Left kidney (tissue), 1 donor: ENCODE measurements at regions not wholly inside any gene's neighbourhood (a gene's known extent, or its start where the extent isn't known, plus 50 kb on each side); places are given as distances from the start of the nearest gene placed in this dataset.
"Not testable (repeated sequence)": the region's sequence is repeated elsewhere in the genome, so short reads cannot be mapped to it uniquely, and the experiment has no call there.

ENCODE experiments used
- DNase-seq: peaks from one replicate; pipeline ENCODE4 v3.0.0-alpha.2; 2013

DNA sequence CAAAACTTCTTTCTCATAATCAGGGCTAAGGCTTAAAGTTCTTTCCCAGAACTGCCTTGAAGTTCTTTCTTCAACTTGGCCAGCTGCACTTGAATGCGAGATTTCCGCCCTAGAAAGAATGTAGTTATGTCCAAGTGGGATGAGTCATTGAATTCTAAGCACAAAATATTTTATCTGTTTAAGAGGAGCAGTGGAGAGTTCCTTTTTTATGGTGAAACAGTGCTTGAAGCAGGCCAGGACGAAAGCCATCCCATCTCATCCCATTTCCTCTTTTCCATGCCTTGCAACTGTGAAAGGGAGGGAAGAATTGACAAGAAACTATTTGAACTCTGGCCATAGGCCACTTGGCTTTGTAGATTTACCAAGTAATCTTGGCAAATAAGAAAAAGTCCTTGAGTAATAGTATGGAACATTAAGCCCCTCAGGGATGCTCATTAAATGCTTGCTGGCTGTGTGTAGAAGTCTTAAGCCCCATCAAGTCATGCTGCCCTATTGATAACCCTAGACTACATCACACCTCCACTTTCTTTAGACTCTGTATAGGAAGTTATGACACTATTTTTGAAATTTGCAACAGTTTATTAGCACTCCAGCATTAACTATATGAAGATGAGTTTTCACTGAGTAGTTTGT, 174.5 kb downstream of the KCTD12 start:
- no peak for DNase-seq

DNA sequence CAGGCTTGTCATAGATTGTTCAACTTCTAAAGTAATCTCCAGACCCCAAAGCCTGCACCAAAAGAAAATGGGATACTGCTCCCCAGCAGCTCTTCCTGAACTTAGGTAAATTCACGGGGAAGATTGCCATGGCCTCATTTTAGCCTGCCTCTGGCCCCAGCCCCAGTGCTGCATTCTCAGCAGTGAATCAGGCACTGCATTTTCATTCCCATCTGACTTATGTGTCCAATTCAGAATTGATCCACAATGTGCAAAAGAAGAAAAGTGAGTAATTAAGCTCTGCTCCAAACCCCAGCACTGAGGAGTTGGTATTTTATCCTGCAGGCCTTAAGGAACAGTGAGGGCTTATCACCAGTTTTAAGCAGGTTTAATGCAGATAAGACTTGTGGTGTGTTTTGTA, 176.4 kb downstream of the KCTD12 start:
- no peak for DNase-seq

DNA sequence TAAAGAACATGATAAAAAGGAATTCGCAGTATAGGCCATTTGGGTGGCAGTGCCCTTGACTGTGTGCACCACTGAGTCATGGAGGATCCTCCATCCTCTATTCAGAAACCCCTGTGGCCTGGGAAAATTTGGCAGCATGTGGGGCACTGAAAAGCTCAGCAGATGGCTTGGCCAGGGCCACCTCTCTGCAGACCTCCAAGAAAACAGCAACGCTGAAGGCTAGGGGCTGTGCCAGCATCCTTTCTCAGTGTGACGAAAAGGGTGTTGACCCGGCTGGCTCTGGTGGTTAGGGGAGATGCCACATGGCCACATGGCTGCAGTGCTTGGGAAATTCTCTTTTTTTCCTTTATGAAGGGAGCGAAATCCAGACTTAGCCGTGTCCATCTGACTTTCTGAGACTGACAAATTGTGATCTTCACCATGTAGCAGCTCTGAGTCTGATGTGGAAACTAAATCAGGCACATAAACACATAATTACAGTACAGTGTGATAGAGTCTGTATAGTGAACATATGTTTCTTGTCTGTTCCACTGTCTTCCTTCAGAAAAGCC, 178.0 kb downstream of the KCTD12 start:
- DNase-seq, result no peak

DNA sequence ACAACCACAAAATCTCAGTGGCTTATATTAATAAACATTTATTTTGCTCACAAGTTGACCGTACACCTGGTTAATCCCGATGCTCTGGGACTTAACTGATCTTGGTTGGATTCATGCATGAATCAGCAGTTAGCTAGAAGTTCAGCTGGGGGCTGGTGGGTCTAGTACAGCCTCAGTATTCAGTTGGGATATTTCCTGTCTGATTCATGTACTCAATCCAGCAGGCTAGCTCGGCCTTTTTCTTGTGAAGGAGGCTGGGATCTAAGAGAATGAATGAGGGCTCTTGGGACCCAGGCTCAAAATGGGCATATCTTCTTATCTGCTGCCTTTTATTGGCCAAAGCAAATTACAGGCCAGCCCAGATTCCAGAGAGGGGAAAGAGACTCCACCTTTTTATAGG, 178.8 kb downstream of the KCTD12 start:
- no peak for DNase-seq

DNA sequence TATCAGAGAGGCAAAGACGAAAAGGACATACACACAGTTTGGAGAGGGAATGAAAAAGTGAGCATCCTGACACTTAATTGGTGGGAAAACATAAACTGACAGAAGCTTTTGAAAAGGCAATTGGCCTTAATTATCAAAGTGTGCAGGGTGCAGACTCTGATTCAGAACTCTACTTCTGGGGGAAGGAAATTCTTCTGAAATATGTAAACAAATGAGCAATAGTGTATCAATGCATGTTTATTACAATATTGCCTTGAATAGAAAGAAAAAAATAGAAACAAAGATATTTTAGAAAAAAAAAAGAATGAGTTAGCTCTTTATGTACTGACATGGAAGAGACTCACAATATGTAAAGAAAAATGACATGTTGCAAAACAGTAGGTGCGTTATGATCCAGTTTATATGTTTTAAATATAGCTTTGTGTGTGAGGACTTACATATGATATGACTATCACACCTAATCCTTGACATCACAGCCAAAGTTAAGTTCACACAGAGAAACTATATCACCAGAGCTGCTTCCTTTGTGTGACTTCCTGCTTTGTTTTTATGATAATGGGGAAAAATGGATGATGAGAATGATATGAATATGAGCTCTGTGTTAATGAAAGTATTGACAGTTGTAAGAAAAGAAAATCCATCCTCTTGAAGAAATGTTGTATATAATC, 182.4 kb downstream of the KCTD12 start:
- DNase-seq, result no peak

DNA sequence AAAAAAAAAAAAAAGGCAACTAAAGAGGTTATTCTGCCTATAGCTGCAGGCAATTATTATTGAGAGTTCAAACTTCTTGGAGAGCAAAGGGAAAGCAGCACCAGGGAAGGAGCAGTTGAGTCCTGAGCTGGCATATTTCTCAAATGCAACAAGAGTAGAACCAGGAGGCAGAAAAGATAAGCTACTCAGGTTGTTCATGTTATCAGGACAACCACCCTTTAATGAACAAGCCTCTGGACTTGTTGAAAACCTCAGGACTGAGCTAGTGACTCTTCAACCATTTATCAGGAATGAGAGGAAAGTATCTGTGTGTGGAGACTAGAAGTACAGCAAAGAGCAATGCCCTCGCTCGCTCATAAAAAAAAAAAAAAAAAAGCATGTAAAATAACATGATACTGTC, 183.0 kb downstream of the KCTD12 start:
- DNase-seq, result no peak

DNA sequence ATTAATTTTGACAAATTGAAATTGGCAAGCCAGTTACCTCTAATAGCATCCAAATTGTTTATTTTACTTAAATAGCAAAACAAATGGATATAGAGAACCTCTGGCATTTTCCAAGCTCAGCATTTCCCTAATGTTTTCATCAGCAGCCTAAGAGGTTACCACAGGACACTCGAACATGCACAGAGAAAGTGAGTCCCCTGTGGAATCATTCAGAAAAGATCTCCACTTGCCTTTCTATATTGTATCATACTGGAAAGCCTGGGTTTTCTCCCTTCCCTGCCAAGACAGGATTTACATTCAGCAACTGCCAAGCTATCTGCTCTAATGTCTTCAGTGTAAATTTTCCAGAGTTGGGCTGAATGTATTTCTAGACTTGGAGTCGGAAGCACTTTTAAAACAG, 188.9 kb downstream of the KCTD12 start:
- DNase-seq, result no peak

DNA sequence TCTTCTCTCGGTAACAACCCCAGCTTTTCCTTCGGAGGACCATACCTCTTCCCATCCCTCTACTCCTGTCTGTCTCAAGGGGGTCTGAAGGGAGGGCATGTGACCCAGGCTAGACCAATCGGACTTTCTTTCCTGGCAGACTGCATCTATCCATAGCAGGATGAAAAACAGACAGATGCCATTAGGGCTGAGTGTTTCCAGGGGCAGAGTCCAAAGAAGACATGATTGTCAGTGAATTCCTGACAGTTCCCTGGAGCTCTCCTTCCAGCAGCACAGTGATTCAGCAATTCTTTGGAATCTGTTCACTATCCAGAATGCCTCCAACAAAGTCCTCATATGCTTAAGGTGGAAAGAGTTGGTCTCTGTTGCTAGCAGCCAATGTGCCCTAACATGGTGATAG, 189.8 kb downstream of the KCTD12 start:
- no peak for DNase-seq

DNA sequence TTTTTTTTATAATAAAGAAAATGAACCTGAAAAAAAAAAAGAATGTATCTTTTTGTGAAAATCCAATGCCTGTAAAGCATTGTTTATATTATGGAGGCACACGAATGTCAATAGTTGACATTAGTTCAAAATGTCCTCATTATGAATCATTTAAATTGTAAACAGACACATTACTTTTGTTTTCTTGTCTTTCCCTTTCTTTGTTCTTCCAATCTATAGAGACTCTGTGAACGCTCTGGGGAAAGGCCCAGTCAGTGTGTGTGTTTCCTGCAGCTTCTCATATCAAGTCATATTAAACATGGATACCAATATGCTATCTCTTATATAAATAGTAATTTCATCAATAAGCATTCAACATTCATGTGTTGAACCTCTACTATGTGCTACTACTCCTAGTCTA, 193.1 kb downstream of the KCTD12 start:
- DNase-seq, result no peak

DNA sequence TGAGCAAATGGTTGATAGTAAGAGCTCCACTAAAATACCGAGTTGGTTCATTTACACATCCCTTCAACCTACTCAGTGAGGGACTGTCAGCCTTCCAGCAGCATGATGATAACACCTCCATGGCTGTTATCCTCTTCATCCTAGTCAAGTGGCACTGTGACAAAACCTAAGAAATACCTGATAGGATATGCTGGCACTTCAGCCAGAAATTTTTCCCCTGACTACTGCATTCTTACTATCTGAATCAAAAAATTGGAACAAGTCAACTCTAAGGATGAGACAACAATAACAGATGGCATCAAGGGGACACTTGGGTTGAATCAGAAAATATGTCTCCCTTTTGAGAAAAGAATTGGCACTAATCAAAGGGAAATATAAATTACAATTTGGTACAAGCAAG, 193.9 kb downstream of the KCTD12 start:
- DNase-seq, result no peak

DNA sequence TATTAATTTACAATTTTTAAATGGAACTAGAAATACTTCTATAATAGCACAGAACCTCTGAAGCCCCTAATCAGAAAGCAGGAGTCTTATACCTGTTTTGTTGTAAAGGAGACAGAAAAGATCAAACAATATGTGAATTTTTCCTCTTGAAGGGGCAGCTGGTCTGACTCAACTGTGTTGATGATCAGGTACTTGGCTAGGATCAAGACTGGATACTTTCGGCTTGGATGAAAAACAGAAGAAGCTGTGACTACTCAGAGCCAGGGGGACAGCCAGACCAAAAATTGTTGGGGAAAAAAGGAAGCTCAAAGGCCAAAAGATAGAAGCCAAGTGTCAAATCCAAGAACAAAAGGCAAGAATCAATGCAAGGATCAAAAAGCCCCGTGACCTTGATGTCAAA, 195.6 kb downstream of the KCTD12 start:
- DNase-seq, result no peak

DNA sequence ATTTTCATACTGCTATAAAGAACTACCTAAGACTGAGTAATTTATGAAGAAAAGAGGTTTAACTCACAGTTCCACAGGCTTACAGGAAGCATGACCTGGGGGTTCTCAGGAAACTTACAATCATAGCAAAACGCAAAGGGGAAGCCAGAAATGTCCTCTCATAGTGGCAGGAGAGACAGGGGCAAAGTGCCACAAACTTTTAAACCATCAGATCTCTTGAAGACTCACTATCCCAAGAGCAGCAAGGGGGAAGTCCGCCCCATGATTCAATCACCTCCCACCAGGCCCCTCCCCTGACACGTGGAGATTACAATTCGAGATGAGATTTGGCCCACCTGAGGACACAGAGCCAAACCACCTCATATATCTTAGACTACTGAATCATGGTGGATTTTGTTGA, 198.7 kb downstream of the KCTD12 start:
- no peak for DNase-seq

DNA sequence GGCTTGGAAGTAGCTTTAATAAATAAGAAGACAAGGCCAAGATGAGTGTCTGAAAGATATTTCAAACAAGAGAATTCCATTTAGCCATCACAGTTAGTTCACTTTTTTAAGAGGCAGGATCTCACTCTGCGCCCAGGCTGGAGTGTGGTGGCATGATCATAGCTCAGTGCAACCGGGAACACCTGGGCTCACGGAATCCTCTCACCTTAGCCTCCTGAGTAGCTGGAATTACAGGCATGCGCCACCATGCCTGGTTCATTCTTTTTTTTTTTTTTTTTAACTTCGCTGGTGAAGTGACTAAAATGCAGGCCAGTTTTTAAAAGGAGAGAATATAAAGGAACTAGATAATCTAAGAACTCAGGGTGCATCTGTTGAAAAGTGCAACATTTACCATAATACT, 200.3 kb downstream of the KCTD12 start:
- no peak for DNase-seq

DNA sequence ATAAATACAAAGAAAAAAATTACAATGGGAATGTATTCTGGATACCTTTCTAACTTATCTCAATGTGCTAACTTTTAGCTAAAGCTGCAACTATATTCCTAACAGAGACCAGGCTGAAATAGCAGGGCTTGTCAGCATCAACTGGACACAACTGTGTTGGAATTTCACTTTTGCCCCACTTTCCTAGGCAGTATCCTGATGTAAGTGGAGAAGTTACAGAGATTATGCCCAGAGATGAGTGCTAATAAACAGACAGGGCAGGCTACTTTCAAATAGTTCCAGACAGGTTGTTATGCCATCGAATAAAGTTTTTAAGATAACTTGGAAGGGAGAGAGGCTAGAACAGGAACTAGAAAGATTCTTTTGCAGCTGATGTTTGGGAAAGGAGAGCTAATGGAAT, 201.9 kb downstream of the KCTD12 start:
- DNase-seq, result no peak

DNA sequence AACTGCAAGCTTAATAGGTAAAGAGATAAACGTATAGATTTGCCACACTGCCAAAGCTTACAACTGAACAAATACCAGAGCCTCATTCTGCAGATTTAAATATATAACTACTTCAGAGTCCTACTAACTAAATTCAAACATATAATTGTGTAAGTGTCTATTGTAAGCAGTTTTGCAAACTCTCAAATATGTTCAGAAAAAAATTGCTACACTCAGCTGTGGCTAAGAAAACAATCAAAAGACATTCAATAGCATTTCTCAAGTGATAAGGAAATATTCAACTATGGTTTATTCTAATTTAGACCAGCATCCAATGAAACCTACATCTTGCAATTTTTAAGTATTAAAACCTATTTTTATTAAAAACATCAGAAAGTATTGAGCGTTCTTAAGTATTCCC, 202.4 kb downstream of the KCTD12 start:
- DNase-seq, result no peak

DNA sequence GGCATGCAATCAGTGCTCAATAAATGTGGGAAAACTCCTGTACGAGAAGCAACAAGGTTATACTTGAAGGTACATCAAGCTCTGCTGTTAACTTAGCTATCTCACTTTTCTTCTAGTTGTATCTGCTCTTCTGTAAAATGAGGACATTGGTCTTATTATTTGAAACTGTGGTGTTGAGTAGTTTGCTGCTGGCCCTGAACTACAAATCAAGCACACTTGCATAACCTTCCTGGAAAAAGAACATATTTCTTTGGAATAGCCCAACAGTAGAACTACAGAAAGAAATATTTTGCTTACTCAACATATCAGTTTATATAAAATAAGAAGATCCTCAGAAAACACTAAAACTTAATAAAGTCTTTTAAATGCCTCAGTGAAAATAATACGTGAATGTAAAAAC, 203.0 kb downstream of the KCTD12 start:
- no peak for DNase-seq

DNA sequence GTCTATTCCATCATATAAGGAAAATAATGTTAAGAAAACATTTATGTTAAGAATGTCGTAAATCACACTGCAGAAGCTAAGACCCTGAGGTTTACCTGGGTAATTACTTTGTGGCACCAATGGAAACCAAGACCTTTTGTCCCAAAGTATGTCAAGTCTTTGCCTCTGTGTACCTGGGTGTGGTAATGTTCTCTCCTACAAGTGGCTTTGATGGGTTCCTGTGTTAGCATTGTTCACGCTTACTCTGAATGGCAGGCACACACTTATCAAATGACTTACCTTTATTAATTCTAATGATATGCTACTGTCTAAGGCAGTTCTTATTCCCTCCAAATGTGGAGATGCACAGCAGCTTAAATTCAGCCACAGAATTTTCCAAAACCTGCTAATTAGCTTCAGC, 206.1 kb downstream of the KCTD12 start:
- no peak for DNase-seq

DNA sequence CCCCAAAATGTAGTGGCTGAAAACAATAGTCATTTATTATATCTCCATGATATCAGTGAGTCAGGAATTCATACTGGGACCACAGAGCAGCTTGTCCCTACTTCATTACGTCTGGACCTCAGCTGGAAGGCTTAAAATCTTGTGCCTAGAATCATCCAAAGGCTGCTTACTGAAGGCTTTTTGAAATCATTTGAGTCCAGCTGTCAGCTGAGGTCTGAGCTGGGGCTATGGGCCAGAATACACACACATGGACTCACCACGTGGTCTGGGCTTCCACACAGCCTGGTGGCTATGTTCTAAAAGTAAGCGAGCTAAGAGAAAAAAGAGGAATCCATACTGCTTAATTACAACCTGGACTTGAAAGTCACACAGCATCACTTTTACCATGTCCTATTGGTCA, 209.2 kb downstream of the KCTD12 start:
- no peak for DNase-seq

DNA sequence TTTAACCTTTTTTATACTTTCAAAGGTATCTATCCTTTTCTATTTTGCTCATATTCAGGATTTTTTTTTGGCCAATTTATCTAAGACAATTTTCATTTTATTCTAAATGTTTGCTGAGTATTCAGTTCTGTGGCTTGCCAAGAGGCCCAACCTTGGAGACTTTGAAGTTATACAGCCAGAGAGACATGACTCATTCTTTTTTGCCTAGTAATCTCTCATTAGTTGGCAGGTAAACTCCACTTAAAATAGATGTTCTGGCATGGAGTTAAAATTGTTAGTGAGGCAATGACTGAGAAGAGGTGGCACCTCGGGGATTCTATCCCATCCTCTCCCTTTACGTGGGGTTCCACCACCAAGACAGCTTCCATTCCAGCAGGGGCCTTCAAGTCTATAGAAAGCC, 213.8 kb downstream of the KCTD12 start:
- no peak for DNase-seq

DNA sequence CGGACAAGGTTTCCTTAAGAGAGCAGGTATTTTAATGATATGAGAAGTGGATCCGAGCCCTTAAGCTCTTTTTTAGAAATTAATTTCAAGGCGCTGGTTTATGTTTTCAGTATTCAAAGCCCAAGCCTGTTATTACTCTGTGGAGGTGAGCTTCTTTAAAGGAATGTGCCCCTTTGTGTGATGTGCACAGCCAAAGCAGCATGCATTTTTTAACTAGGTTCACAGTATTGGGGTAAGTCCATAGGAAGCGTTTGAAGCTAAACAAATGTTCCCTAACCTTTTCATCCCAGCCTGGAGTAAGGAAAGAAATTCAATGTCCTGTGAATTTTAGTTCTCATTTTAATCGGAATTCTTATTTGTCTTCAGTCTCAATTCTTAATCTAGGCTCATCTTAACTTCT, 217.5 kb downstream of the KCTD12 start:
- DNase-seq, result no peak

DNA sequence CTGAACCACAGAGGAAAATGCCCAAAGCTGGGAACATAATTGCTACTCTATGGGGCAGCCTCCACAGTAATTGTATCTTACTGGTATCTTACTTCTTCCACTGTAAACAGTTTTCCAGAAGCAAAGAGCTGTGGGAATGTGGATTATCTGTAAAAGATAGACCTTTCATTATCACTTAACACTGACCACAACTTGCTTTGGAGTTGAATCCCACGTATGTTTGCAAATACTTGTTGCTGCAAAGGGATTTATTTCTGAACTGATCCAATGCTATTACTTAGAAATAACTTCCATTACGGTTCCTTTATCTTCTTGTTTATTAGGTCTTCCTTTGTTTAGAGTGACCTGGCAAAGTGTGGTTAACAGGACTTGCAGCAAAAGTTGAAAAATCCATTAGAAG, 218.1 kb downstream of the KCTD12 start:
- DNase-seq, result no peak

DNA sequence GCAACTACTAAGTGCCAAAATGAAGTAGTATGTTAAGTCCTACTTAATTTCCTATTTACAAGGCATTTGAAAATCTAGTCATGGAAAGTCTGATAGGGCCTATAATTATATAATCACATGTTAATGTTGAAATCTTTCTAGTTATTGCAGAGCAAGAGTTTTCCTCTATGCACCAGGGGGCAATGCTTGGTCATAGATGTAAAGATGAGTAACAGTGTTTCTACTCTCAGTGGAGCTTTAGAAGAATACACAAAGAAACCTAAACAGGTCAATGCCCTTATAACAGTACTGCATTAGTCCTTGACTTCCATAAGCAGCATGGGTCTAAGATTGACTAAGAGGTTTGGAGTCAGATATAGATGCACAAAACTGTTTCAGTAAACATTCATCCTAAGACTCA, 218.7 kb downstream of the KCTD12 start:
- peak; percentile 31 for DNase-seq

DNA sequence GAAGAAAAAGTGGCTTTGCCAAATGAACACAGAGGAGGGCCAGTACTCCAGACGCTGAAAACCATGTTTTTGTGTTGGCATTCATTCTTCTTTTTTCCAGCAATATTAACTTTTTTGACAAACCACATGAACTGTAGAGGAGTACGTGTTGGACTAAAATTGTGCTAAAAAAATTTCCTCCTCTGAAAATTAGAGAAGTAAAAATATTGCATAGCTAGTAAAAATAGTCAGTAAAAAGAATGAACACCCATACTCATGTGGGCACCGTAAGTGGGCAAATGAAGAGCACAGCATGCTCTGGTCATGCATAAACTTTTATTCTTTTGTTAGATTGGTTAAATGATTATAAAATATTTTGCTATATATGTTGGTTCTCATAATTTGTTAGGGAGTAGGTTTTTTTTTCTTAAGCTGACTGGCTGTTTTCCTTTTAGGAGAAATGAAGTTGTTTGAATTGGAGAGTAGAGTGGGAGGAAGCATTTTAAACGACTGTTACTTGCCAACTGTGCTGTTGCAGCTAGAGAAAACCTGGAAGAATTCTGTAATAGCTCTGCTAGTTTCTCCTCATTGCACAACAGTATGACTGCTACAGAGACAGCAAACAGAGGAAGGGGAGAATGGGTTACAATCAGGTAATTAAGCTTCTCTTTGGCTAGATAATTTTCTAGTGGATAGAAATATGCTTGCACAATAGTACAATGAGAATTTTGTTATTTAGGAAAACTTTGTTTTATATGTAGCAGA, 222.4 kb downstream of the KCTD12 start:
- DNase-seq, result no peak

DNA sequence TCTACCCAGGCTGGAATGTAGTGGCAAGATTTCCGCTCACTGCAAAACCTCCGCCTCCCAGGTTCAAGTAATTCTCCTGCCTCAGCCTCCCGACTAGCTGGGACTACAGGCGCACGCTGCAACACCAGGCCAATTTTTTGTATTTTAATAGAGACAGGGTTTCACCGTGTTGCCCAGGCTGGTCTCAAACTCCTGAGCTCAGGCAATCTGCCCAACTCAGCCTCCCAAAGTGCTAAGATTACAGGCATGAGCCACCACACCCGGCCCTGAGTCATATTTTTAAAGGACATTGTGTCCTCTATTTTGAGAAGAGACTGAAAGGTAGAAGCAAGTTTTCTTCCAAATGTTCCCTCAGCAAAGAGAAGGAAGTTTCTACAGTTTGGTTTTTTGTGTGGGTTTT, 227.1 kb downstream of the KCTD12 start:
- DNase-seq, result not testable (repeated sequence)
